H1 (cell line): ENCODE measurements at regions not wholly inside any gene's neighbourhood (a gene's known extent, or its start where the extent isn't known, plus 50 kb on each side); places are given as distances from the start of the nearest gene placed in this dataset.

Experiments
- BRCA1 ChIP-seq: IDR thresholded peaks from 2 replicates; pipeline ENCODE4 v1.6.1; 2012; ENCODE audit warnings: low read depth, low read length, improper control_type of control experiment
- CHD7 ChIP-seq: fragments of 300-600 bp; sonication (generic); IDR thresholded peaks from 2 replicates; pipeline ENCODE4 v1.7.1; 2012; ENCODE audit warnings: low read length, moderate library complexity, mild to moderate bottlenecking, inconsistent platforms; ENCODE audit not compliant: insufficient replicate concordance
- POLR2A ChIP-seq, 2 experiments: IDR thresholded peaks; 1 replicate in 1 of 2; 2 replicates in 1 of 2; pipeline ENCODE4 v1.6.1; 2011; ENCODE audit warnings: low read depth in 2 of 2, low read length in 2 of 2, mild to moderate bottlenecking in 2 of 2; ENCODE audit errors: control extremely low read depth in 1 of 2
- RBBP5 ChIP-seq: IDR thresholded peaks from 2 replicates; pipeline ENCODE4 v1.7.1; 2012; ENCODE audit warnings: low read depth, mild to moderate bottlenecking, inconsistent platforms, low read length, moderate library complexity, borderline replicate concordance
- RXRA ChIP-seq: IDR thresholded peaks from 2 replicates; pipeline ENCODE4 v1.6.1; 2011; ENCODE audit warnings: low read depth, mild to moderate bottlenecking, low read length, moderate library complexity; ENCODE audit not compliant: insufficient read depth
- SAP30 ChIP-seq: fragments of 300-600 bp; sonication (generic); IDR thresholded peaks from 2 replicates; pipeline ENCODE4 v1.7.1; 2012; ENCODE audit warnings: low read length, moderate library complexity, mild to moderate bottlenecking, inconsistent platforms; ENCODE audit not compliant: insufficient read depth, insufficient replicate concordance
- SIRT6 ChIP-seq: IDR thresholded peaks from one replicate; pipeline ENCODE4 v1.7.1; 2012; ENCODE audit warnings: low read length, inconsistent platforms
- SP4 ChIP-seq: IDR thresholded peaks from 2 replicates; pipeline ENCODE4 v1.6.1; 2012; ENCODE audit warnings: low read length, inconsistent platforms
- SRF ChIP-seq: IDR thresholded peaks from 2 replicates; pipeline ENCODE4 v1.6.1; 2011; ENCODE audit warnings: mild to moderate bottlenecking, low read depth, low read length, moderate library complexity

GRCh38 chr6:165998072-165998471 is 169.6 kb downstream of the TBXT start (continued):
- TF ChIP-seq CHD7: no peak
- no peak for TF ChIP-seq BRCA1
- no peak for TF ChIP-seq SAP30
- no peak for TF ChIP-seq SIRT6
- TF ChIP-seq RXRA: no peak
- no peak for TF ChIP-seq RBBP5
- TF ChIP-seq SP4: no peak
- TF ChIP-seq POLR2A (IDR thresholded peaks at IDR 0.05; ENCODE audit: control extremely low read depth in 1 of 2, low read depth in 2 of 2, low read length in 2 of 2): no peak
- no peak for TF ChIP-seq SRF
